GM19467 (cell line): ENCODE measurements at regions not wholly inside any gene's neighbourhood (a gene's known extent, or its start where the extent isn't known, plus 50 kb on each side); places are given as distances from the start of the nearest gene placed in this dataset.
"Not testable (repeated sequence)": the region's sequence is repeated elsewhere in the genome, so short reads cannot be mapped to it uniquely, and the experiment has no call there.

Experiments
- ATAC-seq: cut with Tn5 transposase; IDR thresholded peaks from one replicate; pipeline ENCODE4 v1.9.1; 2021; ENCODE audit warnings: mild to moderate bottlenecking, moderate library complexity; ENCODE audit not compliant: unreplicated experiment

DNA sequence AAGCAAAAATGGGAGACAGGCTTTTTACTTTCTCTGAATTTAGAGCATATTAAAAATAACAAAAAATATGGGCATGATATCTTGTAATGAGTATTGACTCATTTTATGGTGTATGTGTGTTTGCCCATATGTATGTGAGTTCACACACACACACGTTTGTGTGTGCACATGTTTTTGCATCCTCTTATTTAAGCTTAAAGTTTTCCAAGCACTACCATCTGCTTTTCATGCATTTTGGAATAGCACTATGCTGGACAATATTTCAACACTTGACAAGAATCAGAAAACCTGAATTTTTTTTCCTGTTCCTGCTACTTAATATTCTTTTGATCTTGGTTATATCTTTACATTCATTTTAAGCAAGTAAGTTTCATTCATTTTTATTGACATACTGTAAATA is 872.7 kb downstream of the OTOL1 start:
- ATAC-seq: no peak

DNA sequence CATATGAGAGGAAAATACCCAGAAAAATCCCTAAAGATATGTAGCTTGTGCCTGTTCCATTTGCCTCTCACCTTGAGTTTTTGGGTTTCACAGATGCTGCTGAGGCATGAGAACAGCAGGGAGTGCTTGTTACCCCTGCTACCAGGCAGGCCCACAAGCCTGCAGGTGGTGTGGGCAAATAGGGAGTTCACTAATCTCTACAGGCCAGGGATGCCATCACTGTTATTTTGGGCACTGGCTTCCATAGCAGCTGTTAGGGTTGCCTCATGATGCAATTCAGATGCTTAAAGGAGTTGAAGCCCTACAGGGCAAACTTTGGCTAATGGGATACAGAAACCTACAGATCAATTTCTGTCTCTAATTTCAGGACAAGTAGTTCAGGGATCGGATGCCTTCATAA is 873.5 kb downstream of the OTOL1 start:
- no peak for ATAC-seq

DNA sequence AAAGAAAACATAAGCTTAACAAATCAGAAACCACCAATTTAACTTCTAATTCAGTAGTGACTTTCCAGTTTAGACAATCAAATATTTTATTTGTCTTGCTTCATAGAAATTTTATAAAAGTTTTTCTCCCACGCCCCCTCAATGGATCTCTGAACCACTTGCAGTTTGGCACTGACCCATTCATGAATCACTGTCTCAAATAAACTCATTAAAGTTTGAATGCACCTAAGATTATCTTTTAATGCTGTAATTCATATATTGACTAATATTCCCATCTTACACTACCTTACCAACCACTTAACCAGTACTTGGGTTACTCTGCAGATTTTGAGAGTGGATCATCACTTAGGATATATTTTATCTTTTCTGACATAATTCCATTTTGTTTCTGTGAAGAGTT is 880.2 kb downstream of the OTOL1 start:
- no peak for ATAC-seq

DNA sequence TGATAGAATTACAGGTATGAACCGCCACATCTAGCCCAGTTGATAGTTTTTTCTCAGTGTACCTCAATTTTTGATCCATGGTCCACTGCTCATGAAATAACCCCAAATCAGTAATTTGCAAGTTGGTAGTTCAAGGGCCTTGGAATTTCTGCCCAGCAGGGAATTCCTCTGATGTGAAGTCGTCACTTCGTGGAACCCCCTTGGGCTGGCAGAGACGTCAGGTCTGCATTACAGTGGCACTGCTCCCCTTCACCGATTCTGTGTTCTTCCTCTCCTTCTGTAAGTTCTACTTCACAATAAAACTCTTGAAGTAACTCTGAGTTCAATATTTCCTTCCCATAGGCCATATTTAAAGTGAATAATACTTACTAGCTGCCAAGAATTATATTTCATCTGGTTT is 881.0 kb downstream of the OTOL1 start:
- ATAC-seq: no peak

DNA sequence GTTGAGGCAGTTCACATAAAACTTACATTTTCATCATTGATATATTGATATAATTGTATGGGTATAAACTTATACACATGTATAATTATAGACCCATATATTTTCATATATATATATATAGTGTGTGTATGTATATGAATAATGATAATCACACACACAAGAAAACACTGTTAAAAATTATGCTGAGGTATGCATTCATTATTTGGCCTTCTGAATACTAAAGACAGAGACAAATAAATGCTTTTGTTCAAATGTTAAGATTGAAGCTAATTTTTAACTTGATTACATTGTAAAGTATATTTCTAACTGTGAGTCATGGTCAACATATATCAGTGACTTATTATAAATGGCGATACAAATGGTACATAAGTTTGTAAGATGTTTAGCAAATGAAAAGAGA is 888.8 kb downstream of the OTOL1 start:
- no peak for ATAC-seq

DNA sequence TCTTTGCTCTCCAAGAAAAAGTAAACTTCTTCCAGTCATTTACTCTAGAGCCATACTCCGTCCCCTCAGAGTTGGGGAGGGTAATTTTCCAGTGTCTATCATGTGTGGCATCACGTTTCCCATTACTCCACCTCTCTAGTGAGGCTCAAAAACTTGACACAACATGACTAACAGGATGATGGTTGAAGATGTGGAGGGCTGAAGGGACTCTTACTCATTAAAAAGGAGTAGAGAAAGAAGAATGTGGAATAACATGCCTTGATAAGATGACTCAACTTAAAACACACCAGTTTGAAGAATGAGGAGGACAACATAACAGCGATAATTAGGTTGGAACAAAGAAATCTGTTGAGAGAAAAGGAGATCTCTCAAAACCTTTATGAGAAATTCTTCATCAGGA is 894.3 kb downstream of the OTOL1 start:
- ATAC-seq: no peak

DNA sequence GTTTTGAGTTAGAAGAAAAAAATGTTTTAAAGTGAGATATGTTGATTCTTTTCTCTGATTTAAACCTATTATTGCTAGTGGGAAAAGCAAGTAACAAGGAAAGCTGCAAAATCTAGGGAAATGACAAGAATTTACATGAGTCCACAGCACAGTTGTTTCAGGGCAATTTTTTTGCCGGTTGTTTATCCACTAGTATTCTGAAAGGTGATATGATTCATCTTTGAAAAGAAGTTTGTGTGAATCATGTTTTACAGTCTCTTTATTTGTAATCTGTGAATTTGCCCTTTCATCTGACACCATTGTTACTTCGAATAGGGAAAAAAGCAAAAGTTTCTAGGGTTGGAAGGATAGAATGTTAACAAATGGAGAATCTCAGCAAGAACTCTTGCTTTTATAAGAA is 894.7 kb downstream of the OTOL1 start:
- no peak for ATAC-seq

DNA sequence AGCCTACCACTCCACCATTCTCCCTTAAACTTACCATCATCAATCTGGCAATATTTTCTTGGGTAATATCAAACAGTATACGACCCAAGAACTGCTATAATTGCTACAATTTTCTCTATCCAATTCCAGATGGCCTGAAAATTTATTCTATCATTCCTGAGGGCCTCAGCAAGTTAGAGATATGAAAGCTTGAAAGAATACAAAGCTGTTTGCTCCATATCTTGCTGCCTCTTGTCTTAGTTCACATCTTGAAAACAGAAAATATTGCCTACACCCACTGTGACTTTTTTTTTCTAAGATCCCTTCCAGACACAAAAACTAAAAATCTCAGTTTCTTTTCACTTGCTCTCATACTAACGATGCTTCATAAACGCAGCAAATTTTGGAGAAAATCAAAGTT is 898.9 kb downstream of the OTOL1 start:
- no peak for ATAC-seq

DNA sequence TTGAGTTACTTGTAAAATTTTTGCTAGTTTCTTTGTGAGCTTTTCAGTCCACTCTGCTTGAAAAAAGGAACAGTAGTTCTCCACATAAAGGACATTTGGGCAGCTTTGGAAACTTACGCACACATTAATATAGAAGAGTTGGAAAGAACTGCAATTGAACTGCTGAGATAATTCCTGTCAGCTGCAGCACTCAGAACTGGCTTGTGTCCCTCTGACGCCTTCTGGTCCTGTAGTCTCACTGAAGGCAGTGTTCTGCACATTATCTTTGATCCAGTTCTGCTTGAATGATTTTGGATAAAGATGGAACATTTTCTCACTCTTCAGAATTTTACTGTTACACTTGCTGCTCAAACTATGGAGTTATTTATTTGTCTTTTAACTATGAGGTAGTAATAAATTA is 901.9 kb downstream of the OTOL1 start:
- ATAC-seq: no peak

DNA sequence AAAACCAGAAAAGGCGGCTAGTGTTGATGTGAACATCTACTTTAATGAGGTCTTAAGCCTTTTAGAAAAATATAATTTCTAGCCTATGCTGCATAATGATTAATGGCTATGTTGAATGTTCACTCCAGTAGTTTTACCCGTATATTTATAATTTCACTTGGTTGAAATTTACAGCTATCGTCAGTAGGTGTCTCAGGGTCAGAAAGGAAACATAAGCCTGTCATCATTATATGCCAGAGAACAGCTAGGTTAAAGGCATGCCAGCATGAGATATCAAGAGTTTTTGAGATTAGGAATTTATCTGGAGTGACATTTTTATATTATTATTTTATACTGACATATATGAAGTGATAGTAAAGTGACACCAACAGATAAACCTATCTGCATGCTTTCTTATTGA is 904.1 kb downstream of the OTOL1 start:
- ATAC-seq: no peak

DNA sequence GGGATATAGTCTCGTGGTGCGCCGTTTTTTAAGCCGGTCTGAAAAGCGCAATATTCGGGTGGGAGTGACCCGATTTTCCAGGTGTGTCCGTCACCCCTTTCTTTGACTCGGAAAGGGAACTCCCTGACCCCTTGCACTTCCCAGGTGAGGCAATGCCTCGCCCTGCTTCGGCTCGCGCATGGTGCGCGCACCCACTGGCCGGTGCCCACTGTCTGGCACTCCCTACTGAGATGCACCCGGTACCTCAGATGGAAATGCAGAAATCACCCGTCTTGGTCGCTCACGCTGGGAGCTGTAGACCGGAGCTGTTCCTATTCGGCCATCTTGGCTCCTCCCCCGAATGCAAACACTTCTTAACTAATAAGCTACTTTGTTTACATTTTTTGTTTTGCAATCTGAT is 914.9 kb downstream of the OTOL1 start:
- not testable (repeated sequence) for ATAC-seq

DNA sequence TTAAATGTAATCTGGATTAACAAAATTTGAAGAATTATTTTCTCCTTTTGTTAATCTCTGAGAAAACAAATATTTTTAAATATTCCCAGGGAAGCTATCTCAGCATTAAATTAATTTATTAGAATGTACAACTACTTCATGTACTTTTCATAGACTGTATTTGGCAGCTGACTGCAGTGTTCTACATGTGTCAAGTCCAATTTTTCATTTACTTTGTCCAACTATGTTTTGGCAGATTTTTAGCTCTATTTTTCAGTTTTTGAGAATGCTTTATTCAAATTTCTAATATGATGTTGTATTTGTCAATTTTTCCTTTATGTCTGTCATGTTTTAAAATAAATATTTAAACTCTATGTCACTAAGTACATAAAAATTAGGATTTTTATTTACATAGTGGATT is 925.1 kb downstream of the OTOL1 start:
- no peak for ATAC-seq

DNA sequence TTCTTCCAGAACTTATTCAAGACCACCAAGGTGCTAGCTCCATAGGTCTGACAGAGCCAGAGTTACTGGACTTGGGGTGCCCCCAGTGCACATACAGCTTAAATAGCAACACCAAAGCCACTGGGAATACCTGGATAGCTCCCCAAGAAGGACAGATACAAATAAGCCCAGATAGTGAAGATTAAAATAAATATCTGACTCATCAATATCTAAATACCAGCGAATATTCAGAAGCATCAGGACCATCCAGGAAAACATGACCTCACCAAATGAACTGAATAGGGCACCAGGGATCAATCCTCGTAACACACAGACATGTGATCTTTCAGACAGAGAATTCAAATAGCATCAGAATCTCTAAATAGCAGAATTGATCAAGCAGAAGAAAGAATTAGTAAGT is 931.6 kb downstream of the OTOL1 start:
- no peak for ATAC-seq

DNA sequence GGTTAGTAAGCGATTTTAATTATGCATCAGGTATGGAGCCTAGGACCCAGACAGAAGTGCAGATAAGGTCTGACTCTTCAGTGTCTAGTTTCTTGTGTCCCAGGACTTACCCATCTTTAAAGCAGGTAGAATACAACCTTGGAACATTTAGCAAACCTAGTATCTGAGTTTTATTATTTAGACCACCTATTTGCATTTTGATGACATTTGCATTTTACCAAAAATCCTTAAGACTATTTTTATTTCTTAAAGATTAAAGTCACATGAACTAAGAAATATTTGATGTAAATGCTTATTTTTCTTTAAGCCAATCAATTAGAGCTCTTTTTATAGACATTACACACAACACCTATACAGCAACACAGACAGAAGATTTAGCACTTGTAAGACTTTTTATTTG is 939.1 kb downstream of the OTOL1 start:
- ATAC-seq: no peak

DNA sequence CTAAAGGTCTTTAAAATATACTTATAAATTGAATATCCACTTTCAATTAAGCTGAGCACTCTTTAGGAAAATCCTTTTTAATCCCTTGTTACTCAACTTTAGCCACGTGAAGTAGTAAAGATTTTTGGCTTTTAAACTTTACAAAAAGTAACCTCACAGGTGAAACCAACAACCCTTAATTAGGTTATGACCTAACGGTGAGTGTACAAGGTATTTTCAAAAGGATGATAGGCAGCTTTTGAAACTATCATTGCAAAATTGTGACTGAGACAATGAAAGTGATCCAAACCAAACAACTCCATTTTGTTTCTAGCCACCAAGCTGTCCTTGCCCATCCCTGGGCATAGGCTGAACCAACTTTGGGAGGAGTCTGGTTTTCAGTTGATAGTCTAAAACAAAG is 940.2 kb downstream of the OTOL1 start:
- no peak for ATAC-seq

DNA sequence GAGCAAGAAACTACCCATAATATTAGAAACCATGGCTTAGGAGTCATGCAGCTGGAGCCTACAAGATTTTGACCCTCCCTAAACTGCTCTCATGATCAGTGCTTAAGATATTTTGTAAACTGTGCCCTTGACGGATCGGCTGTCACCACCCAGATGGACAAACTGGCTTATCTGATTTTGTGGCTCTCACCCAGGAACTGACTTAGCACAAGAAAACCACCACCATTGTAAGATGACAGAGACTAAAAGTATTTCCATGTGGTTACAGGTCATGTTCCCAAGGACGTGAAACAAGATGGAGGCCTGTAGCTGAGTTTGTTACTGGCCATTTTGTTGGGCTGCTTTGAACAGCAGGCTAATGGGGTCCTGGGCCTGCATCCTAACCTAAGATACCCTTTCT is 940.9 kb downstream of the OTOL1 start:
- no peak for ATAC-seq

DNA sequence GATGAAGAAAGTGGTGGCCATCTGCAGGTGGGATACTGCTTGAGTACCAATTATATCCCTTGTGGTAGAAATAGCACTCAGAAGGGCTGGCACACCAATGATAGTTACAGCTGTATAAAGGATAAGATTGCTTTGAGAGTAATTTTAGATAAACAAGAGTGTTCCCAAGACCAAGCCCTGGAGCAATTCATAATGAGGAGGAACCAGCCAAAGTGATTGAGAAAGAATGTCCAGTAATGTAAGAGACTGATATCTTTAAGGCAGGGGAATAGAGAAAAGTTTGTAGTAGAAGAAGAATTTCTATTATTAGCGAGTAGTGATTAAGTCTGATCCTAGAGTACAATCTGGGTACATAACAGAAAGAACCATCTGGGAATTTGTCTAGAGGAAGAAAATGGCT is 945.1 kb downstream of the OTOL1 start:
- ATAC-seq: no peak

DNA sequence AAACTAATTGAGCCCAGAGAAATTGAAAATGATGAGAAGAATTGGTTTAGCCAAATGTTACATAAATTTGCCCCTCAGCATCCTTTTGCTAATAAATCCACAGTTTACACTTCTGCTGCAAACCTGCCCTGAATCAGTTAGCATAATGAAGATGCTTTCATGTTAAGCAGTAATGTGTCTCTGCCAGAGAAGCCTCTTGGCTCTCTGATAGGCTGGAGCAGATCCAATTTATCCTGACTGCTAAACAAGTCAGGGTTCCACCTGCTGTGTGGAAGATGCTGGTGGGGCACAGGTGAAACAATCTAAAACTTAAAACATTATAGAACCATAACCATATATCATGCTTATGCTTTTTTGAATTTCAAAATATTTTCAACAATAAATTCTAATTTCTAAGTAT is 946.8 kb downstream of the OTOL1 start:
- no peak for ATAC-seq

DNA sequence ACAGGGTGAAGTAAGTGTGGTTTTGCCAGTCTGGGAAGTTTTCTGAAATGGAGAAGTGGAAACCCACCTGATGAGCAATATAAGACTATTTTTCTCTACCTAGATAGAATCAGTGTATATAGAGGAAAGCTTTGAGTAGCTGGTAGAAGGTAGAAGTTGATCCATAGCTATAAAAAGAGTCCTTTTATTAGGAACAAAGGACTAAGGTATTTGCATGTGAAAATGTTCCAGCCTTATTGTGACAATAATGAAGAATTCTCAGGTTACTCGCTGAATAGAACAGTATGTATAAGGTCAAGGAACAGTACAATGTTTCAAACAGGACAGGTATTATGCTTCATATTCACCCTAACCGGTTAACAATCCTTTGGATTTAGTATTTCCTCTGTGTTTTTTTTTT is 972.2 kb downstream of the OTOL1 start:
- no peak for ATAC-seq

DNA sequence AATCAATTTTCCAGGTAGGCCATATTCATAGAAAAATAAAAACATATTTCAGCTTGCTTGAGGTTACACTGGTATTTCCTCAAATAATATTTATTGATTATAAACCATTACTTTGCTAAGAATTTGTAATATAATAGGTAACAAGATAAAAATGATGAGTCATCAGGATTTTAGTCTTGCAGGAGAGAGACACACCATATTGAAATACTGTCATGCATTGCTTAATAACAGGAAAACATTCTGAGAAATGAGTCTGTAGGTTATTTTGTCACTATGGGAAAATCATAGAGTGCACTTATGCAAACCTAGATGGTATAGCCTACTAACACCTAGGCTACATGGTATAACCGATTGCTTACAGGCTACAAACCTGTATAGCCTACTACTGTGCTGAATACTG is 990.5 kb downstream of the OTOL1 start:
- no peak for ATAC-seq

DNA sequence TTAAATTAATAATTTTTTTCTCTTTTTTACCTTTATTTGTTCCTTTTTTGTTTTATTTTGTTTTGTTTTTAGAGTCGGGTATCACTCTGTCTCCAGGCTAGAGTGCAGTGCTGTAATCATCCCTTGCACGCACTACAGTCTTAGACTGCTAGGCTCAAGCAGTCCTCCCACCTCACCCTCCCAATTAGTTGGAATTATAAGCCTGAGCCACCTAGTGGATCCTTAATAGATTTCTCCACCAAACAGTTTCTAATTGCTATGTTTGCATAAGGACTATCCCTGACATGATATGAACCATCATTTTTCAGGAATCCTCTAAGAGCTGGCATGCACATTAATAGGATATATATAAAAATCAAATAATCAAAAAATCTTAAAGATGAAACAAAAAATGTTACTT is 993.2 kb downstream of the OTOL1 start:
- no peak for ATAC-seq

DNA sequence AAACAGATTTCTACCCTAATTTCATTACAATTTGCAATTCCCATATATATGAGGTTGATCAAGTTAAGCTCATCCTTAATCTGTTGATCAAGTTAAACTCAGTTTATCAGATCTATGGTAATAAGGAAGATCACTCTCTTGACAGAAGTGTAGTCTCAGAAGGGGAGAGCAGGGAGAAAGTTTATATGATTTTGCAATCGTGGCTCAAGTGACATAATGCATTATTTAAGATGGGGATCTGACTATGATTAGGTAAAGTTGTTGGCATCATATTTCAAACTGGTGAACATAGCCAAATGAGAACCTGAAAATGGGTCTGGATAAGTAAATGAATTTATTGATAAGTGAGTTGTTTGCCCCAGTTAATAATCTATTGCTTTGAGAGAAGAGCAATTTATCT is 995.3 kb downstream of the OTOL1 start:
- no peak for ATAC-seq

DNA sequence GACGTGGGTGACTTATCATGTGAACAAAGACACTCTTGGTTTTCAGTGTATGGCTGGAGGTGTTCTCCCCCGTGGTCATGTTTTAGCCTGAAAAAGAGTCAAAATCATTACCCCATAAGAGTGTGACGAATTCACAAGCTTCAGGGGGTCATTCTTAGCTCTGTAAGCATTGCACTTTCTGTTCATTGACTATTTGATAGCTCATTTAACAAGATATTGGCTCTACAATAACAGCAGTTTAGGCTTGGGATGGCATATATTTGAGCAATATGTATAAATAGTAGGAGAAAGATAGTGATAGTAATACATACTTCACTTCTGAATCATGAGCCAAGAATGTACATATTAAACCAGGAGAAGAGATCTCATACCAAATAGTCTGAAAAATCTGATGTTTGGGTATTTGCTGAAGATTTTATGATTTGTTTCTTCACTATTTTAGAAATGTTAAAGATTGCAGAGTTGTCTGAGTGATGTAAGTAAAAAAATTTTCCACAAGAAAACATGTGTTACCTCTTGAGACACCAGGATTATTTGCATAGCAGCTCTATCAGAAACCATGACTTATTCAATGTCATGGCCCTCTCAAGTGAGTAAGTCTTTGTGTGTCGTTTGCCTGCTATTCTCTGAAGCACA is 996.0 kb downstream of the OTOL1 start:
- no peak for ATAC-seq

DNA sequence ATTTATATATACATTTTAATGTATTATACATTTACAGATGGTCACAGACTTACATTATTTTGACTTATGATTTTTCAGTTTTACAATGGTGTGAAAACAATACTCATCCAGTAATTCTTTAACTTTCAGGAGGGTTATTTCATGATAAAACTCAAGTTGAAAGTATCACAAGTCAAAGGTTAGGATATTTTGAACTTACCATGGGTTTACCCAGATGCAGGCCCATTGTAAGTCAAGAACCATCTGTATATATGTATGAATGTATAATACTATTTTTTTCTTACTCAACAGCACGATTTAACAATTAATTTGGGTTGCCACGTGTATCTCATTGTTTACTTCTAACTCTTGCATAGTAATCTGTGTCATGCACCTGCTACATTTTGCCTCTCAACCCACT is 1002.0 kb downstream of the OTOL1 start:
- no peak for ATAC-seq
